NCI-H146 (cell line): ENCODE measurements at regions not wholly inside any gene's neighbourhood (a gene's known extent, or its start where the extent isn't known, plus 50 kb on each side); places are given as distances from the start of the nearest gene placed in this dataset.
"Not testable (repeated sequence)": the region's sequence is repeated elsewhere in the genome, so short reads cannot be mapped to it uniquely, and the experiment has no call there.

Experiments used
- DNase-seq: peaks from one replicate; lab custom pipeline; 2025; lab: John Stamatoyannopoulos, UW

DNA sequence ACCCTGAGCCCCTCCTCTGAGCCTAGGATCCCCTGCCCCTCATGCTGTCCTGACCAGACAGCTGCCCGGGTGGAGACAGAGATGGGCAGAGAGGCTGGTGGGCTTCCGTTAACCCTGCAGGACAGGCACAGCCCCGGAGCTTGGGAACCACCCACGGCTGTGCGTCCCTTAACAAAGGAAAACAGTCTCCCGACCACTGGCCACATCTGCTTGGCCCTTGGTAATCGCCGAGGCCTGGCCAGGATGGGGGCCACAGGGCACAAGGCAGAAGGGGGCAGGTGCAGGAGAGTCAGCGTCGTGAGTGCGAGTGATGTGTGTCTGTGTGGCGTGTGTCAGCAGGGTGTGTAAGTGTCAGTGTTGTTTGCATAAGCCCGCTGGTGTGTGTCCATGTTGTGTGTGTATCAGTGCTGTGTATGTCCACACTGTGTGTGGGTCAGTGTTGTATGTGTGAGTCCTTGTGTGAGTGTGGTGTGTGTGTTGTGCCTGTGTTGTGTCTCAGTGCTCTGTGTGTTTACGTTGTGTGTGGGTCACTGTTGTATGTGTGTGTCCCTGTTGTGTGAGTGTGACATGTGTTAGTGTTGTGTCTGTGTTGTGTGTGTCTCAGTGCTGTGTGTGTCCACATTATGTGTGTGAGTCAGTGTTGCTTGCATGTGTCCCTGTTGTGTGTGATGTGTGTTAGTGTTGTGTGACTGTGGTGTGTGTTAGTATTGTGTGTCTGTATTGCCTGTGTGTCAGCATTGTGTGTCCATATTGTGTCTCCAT is 369.5 kb downstream of the BRD1 start:
- no peak for DNase-seq

GRCh38 chr22:49457146-49457545 is 370.5 kb downstream of the BRD1 start:
- no peak for DNase-seq

GRCh38 chr22:49455595-49455994 is 372.1 kb downstream of the BRD1 start:
- DNase-seq = no peak

DNA sequence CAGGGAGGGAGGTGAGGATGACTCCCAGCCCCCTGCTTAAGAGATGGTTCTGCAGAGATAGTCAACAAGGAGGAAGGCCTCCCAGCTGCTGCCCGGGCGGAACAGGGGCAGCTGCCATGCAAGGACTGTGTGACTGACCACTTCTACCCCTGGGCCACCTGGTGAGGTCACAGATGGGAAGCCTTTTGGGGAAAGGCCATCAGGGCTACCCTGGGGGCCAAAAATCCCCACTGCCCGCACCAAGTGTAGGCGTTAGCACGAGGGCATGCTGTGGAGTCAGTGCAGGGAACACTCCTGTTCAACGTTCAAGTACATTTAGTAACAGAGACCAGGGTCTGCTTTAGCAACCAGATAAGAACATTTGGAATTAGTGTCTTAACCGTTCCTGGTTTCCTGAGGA is 372.9 kb downstream of the BRD1 start:
- DNase-seq = no peak

DNA sequence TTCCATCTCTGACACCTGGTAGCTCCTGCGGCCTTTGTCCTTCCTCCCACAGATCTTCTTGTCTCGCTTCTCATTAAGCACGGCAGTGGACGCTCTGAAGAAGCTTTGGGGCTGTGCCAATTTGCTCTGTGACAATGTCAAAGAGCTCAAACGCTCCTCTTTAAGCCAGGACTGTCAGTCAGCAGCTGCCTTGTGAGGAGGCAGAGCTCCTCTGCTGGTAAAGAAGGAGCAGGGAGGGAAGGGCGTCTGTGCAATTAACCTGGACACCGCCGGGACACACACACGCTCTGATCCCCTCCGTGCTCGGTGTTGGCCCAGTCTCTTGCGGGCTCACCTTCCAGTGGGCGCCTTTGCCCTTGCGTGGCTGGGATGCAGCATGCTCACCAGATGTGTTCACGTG is 373.9 kb downstream of the BRD1 start:
- no peak for DNase-seq

DNA sequence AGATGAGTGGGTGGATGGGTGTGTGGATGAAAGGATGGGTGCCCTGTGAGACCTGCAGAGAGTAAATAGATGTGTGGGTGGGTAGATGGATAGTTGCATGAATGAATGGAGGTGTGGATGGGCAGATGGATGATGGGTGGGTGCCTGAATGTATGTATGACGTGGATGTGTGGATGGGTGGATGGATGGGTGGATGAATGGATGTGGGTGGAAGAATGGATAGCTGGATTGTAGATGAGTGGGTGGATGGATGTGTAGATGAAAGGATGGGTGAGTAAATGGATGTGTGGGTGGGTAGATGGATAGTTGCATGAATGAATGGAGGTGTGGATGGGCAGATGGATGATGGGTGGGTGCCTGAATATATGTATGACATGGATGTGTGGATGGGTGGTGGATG is 374.7 kb downstream of the BRD1 start:
- DNase-seq = not testable (repeated sequence)

GRCh38 chr22:49452362-49452946 is 375.2 kb downstream of the BRD1 start:
- no peak for DNase-seq

DNA sequence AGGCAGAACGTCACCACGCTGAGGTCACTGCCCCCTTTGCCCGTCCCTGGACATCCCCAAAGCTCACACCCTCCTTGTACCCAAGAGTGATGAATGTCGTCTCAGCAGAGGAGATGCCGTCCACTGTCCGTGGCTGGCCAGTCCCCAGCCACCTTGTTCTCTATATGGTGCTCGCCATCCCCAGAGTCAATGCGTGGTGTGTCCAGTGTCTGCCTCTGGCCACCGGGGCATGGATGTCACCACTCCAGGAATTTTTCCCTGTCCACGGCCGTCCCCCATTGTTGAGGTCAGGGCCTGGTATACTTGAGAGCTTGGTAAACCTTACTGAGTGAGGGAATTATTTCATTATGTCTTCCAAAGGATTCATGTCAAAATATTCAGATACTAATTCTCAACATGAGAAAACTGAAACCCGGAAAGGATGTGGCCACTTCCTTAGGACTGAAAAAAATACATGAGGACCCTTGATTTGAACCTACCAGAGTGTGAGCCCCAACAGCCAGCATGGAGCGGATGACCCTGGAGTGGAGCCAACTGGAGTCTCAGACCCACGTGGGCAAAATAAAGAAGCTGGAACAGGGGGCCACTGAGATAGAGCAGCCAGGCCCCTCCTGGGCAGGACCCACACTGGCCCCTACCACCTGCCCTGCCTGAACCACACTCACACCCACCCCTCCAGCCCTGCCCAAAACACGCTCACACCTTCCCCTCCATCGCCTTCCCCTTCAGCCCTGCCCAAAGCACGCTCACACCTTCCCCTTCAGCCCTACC is 376.4 kb downstream of the BRD1 start:
- DNase-seq = no peak

DNA sequence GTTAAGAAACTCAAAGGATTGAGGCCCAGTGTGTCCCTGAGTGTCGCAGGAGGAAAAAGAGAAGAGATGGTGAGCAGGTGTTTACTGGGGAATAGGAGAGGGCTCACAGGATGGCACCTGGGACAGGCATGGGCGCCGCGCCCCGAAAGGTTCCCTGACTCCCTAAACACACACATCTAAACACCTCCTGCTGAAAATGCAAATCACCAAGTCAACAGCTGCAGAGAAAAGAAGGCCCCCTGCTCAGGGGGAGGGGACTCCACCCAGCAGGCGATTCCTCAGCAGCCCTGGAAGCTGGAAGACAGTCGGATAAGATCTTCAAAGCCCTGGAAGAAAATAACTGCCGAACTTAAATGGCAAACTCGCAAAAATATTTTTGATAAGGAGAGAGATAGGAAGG is 377.2 kb downstream of the BRD1 start:
- DNase-seq = peak; percentile 24

GRCh38 chr22:49449811-49450446 is 377.7 kb downstream of the BRD1 start:
- DNase-seq = peak; percentile 7

DNA sequence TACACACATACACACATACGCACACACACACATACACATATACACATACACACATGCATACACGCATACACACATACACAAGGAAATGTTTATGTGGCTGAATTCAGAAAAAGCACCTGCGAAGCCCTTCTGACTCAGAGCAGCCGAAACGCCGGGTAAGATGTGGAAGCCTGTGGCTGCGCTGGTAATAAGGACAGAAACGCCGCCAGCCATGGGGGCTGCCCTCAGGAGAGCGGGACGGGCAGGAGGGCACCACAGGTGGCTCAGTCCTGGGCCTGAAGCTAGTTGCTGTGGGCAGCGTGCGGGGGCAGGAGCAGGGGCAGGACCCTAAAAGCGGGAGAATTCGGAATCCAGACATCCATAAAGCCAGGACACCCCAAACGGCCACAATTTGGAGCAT is 378.3 kb downstream of the BRD1 start:
- DNase-seq = no peak

DNA sequence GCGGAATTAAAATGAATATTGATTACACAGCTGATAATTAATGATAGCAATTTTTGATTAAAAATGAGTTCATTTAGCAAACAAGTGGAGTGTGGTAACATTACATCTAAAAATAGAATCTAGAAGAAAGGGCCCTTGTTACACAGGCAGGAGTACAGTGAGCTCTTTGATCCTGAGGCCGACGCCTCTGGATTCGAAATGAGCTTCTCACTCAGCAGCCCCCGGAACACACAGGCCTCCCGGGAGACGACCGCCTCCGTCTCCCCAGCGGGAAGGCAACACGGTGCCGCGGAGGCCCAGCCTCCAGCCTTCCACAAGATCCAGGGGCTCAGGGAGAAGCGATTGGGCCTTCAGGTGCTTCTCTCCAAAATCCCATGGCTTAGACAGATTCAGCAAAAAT is 379.1 kb downstream of the BRD1 start:
- DNase-seq = no peak

- no peak for DNase-seq
These were observed 379.8 kb downstream of the BRD1 start for GRCh38 chr22:49447837-49448236.

- no peak for DNase-seq
These were observed 380.6 kb downstream of the BRD1 start for GRCh38 chr22:49446759-49447710.

DNA sequence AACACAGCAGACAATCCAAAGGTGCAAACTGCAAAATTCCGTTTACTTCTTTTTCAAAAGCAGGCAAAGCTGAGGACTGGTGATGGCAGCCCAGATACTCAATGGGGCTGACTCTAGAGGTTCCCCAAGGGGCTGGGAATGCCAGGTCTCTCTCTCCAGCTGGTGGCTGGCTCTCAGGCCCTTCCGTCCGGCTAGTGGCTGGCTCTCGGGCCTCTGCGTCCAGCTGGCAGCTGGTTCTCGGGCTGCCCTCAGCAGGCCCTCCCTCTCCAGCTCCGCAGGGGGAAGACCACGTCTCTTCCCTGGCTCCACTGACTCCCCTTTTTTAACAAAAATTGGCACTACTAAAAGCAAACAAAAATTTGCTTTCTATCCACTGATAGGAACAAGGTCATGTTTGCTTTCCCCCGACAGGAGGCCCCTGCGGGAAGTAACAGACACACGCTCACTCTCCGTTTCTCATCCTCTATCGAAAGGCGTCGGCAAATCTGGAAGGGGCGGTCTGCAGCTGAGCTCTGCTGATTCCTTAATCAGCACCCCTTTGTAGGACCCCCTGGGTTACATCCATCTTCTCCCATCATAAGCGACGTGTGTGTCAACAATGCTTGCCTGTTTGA is 381.4 kb downstream of the BRD1 start:
- DNase-seq = no peak

- DNase-seq = no peak
These were observed 382.9 kb downstream of the BRD1 start for GRCh38 chr22:49444781-49445180.

GRCh38 chr22:49440931-49441330 is 386.7 kb downstream of the BRD1 start:
- DNase-seq = no peak

DNA sequence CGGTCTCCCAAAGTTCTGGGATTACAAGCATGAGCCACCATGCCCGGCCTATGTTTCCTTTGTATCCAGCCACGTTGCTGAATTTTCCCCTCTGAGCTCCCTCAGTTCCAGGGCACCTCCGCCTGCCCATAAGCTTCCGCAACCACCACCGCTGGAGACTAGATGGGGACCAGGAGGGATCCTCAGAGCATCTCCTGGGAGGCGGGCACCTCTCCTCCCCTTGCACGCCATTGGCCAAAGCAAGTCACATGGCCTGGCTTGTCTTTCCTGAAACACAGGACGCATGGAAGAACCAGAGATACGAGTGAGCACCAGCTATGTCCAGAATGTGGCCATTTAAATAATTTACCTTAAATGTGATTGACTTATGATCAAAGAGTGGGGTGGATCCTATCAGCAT is 388.3 kb downstream of the BRD1 start:
- no peak for DNase-seq

GRCh38 chr22:49437956-49438355 is 389.7 kb downstream of the BRD1 start:
- no peak for DNase-seq

- no peak for DNase-seq
These were observed 390.3 kb downstream of the BRD1 start for GRCh38 chr22:49437356-49437755.

GRCh38 chr22:49436056-49436455 is 391.6 kb downstream of the BRD1 start:
- no peak for DNase-seq
